ENCODE measurements at regions not wholly inside any gene's neighbourhood (a gene's known extent, or its start where the extent isn't known, plus 50 kb on each side); places are given as distances from the start of the nearest gene placed in this dataset.

DNA sequence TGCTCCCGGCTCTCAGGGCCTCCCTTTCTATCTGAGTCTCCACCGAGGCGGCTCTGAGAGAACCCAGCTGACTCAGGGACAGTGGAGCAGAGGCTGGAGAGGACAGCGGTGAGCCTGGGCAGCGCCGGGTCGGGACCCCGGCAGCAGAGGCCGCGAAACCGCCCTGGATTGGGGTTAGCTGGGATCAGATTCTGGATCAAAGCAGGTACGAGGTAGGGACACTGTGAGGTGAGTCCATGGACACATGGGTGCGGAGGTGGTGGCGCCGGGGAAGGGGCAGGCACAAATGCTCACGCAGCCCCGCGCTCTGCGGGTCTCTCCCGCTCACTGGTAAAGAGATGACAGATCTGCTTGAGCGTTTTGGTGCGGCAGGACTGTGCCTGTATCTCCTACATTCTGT is 146.4 kb upstream of the GGTLC1 start:
- no peak for DNase-seq

DNA sequence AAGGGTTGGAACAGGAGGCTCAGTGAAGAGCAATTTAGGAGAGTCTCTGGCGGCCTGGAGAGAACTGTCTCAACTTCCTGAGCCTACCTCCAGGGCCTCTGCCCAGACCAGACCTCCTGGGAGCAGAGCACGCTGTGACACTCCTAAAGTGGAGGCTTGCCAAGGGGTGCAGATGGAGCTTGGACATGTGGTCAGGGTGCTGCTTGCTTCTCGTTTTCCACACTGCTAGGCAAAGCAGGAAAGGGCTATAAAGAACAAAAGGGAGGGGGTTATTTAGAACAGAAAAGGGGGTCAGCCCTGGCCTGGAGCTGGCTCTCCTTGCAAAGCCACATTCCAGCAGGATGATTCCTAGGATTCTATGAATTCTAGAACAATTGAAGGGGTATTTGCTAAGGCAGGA is 145.7 kb upstream of the GGTLC1 start:
- DNase-seq = no peak

DNA sequence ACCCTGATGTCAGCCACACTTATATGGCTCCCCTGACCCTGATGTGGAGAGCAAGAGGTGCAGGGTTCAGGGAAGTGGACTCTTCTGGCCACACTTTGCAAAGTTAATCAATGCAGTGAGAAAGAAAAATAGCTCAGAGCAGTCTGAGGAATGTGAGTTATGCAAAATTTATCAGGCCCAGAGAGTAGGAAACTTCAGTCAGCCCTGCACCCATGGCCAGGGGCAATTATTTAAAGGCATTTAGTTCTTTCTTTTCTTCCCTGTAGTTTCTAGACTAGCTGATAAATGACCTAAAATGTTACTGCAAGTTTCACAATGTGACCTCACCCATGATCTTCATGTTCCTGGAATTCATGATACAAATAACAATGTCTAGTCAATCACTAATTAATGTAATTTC is 143.7 kb upstream of the GGTLC1 start:
- no peak for DNase-seq

DNA sequence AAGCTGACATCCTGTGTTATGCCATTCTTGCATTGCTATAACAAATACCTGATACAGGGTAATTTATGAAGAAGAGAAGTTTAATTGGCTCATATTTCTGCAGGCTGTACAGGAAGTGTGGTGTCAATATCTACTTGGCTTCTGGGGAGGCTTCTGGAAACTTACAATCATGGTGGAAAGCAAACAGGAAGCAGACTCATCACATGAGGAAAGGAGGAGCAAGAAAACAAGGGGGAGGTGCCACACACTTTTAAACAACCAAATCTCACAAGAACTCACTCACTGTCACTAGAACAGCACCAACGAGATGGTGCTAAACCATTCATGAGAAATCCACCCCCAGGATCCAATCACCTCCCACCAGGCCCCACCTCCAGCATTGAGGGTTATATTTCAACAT is 143.1 kb upstream of the GGTLC1 start:
- no peak for DNase-seq

DNA sequence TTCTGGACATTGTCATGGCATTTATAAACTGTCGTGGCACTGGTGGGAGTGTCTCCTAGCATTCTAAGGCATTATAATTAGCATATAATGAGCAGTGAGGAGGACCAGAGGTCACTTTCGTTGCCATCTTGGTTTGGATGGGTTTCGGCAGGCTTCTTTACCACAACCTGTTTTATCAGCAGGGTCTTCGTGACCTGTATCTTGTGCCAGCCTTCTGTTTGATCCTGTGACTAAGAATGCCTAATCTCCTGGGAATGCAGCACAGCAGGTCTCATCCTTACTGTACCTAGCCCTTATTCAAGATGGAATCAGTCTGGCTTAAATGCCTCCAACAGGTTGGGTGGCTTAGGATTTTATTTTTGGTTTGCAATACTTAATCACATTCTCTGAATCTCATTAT is 142.7 kb upstream of the GGTLC1 start:
- DNase-seq = no peak

DNA sequence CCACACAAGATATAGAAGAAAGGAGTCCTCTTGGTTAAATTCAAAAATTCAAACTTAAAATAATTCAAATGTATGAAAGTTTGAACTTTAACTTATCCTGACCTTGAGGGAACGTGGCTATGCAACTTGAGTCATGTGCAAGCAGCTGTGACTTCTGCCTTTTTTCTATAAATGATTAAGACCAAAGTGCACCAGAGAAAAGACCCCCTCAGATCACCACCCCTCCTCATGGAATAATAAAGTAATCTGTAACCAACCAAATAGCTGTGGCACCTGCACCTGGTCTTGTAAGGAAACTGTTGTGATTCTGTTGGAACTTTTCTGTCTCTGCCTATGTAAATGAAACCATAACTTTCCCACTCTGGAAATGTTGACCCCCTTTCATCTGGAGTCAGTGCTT is 141.1 kb upstream of the GGTLC1 start:
- DNase-seq = no peak

DNA sequence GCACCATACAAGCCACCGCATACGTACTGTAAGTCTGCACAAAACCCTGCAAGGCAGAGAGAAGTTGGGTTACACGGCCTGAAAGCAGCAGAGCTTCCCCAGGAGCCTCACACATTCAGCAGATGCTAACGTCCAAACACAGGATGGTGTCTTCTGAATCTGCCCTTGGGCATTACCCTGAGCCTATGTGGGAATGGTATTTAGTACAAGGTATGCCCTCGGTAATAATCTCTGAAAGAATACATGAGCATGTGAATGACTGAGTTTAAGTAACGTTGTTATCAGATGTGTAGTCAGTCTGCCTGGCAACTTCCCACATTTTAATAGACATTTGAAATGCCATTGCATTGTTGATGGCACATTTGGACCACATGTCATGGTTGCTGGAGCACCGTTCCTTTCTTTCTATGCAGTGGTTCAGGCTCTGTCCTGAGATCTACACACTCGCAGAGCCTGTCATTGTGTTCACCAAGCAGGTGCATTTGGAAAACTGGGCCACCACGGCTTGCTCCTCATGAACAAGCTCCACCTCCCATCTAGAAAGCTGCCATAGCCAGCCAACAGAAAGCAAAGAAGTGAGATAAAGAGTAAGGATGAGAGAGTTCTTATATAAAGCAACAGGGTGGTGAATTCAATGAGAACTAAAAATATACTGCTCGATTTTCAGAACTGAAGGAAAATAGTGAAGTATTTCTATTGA is 136.5 kb upstream of the GGTLC1 start:
- DNase-seq = no peak

DNA sequence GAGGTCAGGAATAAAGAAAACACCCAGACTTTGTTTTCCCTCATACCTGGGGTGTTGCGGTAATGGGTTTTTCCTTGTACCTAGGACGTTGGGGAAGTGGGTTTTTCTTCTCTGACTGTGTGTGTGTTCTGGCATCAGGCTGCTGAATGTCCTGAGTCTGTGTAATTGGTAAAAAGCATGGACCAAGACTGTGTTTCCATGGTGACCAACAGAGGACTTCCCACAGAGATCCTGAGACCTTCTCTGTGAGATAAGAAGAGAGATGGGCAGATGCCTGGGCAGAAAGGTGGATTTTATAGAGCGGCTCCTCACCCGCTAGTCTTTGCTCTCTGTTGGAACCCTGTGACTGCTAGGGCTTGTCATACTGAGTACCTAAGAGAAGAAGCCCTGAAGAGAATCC is 135.4 kb upstream of the GGTLC1 start:
- DNase-seq = no peak

DNA sequence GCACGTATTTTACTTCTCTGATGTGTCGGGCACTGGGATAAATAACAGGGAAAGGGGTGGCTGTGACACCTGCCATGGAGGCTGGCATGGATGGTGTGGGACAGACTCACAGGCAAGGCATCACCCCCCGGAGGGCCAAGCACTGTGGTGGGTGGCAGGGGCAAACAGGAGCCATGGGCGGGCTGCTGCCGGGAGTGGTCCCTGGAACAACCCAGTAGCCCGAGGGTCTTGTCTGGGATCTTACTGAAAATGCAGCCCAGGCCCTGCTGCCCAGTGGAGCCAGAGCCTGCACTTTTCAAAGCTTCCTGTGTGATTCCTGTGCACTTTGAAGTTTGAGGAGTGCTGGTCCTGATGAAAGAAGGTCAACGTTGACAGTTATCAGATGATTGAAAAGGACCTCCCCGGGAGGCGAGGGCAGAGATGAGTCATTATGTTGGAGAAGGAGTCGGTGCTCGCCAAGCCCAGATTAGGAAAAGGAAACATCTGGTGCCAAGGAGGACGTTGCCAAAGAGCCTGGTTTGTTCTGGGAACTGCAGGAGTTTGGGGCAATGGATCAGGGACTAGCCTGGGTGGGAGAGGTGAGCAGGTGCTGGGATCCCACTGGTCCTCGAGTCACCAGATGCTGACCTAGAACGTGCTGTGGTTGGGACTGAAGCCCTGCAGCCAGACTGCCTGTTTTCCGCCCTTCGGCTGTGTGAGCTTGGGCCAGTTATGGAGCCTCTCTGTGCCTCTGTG is 130.0 kb upstream of the GGTLC1 start:
- DNase-seq = no peak

DNA sequence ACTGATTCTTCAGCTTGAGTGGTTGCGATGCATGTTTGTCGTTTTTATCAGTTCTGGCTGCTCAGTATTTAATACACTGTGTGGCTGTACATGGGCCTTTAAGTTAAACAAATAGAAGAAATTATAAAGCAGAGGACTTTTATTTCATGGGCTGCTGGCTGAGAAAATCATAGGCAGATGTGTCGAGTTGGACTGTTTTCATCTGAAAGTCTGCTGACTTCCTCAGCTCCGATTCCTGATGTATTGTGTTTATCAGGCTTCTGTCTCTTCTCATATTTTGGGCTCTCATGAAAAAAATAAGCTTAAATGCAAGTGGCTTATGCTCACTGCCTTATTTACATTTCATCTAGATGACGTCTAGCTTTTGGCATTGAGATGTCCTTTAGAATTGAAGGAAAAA is 129.5 kb upstream of the GGTLC1 start:
- no peak for DNase-seq

DNA sequence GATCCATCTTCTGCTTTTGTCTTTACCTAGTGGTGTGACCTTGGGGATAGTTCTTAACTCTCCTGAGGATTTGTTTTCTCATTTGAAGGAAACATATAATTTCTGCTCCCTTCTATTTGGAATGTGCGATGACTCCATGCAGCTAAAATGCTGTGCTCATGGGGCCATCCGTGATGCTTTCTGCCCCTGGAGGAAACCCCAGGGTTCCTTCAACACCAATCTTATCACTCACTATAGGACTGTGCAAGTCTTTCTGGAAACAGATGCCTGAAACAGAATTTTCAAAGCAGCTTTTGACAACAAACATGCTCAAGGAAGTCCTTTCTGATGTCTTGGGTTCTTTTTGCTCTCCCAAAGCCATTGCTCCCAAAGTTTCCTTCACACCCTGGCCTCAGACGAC is 128.8 kb upstream of the GGTLC1 start:
- DNase-seq = no peak

DNA sequence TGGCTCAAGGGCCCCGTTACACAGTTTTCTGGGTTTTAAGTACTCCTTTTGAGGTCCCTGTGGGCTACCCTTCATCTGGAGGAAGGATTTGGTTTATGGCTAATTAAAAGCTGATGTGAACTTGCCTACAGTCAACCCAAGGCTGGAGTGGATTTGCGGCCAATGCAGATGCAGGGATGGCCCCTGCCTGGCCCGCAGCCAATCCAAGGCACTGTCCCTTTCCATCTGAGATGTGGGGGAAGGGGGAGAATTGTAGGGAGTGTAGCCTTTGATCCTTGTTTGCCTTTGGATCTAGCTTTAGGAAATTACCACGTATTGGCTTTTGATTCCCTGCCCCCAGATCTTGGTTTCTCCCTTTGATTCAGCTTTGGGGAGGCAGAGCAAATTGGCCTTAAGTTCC is 128.0 kb upstream of the GGTLC1 start:
- DNase-seq = no peak

DNA sequence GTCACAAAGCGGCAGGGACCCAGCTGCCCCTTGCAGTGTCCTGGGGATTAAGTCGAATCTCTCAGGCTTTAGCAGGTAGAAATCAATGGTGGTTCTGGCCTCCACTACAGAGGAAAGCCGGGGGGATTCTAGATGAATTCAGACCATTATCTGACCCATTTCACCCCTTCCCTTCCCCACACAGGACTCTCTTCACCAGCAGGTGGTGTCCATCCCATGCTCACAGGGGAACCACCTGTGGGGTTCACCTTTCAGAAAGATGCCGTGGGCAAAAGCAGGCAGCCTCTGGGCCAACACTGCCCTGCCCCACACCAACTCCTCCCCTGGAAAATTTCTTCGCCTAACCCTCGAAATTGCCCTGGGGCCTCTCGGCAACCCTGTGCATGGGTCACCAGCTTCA is 123.8 kb upstream of the GGTLC1 start:
- no peak for DNase-seq

DNA sequence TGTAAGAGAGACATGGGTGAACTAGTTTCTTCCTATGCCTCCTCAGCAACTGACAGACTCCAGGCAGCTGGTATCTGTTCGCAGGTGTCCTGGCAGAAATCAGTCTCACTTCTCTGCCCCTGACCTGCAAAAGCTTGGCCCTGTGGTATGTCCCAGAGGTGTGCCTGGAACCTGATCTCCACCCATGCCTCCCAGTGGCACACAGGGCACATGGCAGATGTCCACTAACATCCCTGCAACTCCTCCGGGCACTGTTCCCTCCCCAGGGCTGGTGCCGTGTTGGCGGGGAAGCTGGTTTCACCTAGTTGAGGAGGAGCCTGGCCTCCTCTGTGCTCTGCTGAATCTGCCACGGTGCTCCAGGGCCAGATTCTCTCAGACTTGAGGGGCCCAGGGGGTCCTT is 123.3 kb upstream of the GGTLC1 start:
- no peak for DNase-seq

DNA sequence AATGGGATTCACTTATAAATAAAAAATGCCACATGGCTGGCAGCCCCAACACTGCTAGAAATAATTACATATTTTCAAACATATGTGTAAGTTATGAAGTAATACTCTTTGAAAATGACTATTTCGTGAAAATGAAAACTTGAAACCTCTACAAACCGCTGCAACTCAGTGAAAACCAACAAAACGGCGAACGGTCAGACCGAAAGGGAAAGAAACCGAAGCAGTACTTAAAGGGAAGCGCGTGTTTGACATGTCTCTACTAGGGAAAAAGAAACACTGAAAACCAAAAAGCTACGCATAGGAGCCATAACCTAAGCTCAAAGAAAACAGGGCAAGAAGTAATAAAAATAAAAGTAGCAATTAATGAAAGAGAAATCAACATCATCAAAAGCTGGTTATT is 121.0 kb upstream of the GGTLC1 start:
- no peak for DNase-seq

DNA sequence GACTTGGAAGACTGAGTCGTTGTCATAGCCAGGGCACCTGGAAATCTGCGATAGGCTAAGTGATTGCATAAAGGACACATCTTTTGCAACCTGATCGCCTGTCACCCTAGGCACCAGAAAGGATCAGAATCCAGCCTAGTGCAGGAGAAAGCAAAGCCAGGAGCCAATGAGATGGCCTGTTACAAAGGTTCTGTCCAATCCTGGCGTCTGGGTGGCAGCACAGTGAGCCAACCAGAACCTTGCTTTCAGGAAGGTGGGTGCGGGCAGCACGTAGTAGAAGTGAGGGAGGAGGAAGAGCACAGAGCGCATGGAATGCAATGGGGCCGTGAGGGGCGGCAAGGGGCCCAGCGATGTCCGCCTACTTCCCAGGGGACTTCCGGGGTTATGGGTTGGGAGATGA is 120.4 kb upstream of the GGTLC1 start:
- no peak for DNase-seq

DNA sequence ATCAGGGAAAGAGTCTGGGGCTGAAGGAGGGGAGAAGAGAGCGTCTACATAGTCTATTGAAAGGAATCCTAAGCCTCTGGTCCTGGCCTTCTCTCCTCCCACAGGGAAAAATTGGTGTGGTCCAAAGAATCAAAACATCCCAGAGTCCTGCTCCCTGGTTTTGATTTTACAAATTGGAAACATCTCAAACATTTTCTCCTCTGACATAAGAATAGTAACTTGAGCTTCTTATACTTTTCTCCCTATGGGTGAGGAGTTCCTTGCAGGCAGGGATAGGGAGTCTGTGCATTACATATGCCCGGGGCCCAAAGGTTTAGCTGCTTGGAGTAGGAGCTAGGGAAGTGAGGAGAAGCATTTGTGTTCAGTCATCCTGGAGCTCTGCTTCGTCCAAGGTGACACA is 120.0 kb upstream of the GGTLC1 start:
- DNase-seq = no peak

DNA sequence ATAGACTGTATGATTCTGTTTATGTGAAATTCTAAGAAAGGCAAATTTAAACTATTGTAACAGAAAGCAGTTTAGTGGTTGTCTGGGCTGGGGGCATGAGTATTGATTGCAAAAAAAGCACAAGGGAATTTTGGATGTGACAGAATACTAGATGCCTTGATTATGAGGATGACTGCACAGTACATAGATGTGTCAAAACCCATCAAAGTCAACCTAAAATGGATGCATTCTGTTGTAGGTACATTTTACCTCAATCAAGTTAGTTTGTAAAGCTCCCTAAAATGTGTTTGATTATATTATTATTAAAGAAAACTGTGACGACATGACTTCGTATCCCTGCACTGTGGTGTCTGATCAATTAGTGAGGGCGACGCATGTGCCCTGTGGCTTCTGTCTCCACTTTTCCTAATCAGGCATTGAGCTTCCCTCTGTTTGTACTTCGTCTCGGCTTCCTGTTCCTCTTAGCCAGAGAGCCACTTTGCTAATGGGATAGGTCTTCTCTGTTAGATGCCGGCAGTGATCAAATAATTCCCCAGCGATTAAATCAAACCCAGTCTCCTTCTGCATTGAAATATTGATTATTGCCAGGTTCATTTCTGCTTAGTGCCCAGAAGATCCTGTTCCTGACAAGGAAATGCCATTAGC is 118.3 kb upstream of the GGTLC1 start:
- no peak for DNase-seq

DNA sequence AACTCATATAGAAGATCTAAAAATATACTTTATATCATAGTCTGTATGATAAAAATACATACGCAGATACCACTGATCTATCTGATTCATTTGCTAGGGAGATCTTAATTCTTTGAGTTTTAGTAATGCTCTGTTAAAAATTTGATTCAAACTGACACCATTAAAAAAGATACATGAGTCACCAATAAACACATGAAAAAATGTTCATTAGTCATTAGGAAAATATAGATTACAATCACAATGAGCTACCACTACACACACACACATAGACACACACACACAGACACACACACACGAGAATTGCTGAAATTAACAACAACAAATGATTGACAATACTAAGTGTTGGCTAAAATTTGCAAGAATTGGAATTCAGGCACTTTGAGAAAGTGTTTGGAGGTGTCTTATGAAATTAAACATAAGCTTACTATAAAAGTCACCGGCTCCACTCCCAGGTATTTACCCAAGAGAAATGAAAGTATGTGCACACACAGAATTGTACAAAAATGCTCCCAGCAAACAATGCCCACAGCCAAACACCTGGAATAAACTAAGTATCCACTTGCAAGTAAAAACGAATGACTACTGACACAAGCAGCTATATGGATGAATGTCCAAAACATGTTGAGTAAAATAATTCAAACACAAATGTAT is 117.7 kb upstream of the GGTLC1 start:
- DNase-seq = no peak

DNA sequence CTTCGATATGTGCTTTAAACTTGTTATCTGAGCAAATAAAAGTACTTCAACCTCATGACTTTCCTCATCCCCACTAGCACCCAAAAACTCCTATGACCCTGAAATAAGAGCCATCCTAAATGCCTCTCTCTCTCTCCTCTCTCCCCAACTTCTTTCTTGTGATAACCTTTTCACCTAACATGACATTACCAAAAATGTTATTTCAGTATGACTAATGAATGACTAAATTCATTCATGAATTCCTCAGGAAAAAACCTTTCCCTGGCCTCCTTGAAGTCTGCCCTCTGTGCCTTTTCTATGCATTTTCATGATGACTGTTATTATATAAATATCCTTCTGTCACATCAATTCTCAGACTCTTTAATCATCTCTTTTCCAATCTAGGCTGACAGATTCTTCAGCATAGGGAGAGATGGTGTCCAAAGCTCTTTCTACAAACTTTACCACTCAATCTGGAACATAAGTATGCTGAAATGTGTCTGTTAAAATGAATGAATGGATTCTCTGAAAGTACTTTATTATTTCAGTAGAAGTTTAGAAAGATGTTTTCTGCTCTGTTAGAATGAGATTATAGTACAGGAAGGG is 114.3 kb upstream of the GGTLC1 start:
- DNase-seq = no peak

DNA sequence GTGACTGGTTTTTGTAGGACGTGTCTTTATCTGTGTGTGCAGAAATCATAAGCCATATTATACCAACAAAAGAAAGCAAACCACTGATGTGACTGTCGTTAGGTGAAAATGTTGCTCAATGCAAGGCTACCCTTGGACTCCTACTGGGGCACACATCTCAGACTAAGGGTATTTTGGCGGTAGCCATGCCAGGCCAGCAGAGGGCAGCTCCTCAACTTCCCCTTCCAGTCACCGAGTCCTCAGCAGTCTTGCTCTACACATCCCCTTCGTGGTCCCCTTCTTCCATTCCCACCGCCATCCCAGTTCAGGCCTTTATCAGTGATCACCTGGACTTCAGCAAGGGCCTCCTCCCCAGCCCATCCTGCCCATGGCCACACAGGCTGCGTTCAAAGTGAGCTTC is 113.7 kb upstream of the GGTLC1 start:
- peak; percentile 10 for DNase-seq

DNA sequence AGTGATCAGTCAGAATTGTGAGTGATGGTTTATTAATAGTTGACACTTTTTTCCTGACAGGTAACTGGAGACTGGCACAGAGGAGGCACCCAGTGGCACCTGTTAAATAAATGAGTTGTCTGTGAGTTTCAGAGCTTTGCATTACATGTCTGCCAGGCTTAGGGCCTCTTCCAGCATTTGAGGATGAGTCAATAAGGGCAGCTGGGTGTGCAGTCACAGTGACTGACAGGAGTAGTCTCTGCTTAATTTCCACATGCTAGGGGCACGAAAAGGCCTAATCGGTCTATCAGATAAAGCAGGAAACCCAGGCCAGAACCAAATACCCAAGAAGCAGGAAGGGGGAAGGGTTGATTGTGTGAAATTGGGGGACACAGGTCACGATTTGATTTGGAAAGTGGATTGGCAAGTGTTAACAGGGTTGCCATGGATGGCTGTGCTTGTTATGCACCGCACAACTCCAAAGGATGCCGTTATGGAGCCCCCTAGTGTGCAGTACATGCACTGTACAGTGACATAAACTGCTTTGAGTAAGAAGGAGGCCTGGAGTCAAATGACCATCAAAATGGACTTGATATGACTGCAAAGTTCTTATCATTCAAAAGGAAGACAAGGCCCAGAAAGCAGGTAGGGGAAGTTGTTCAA is 111.9 kb upstream of the GGTLC1 start:
- peak; percentile 66 for DNase-seq

DNA sequence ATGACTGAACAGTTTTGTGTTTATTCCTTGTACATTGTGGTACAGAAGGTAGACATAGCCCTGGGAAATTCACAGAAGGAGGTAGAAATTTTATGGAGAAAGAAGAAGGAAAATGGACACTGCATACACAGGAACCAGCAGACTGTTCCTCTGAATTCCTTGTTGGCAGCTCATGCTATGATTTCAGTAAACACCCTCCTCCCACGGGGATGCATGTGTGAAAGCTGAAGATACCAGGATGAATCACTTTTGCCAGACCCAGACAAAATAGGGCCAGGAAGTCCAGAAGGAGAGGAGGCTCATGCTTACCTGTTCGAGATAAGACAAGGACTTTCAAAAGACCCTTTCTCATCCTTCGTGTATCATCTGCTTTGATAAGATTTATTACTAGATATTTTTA is 110.3 kb upstream of the GGTLC1 start:
- no peak for DNase-seq

All from NCI-H69 (cell line).